ENCODE measurements at regions not wholly inside any gene's neighbourhood (a gene's known extent, or its start where the extent isn't known, plus 50 kb on each side); places are given as distances from the start of the nearest gene placed in this dataset.

- TF ChIP-seq CTCF (conservative IDR thresholded peaks at IDR 0.05; ENCODE audit: low read length) (no peak), EZH2phosphoT487 (IDR thresholded peaks at IDR 0.05; ENCODE audit: borderline replicate concordance) (no peak)
These were observed 817.0 kb downstream of the CENPC start for GRCh38 chr4:66728280-66728679.
